ENCODE measurements at regions not wholly inside any gene's neighbourhood (a gene's known extent, or its start where the extent isn't known, plus 50 kb on each side); places are given as distances from the start of the nearest gene placed in this dataset.

DNA sequence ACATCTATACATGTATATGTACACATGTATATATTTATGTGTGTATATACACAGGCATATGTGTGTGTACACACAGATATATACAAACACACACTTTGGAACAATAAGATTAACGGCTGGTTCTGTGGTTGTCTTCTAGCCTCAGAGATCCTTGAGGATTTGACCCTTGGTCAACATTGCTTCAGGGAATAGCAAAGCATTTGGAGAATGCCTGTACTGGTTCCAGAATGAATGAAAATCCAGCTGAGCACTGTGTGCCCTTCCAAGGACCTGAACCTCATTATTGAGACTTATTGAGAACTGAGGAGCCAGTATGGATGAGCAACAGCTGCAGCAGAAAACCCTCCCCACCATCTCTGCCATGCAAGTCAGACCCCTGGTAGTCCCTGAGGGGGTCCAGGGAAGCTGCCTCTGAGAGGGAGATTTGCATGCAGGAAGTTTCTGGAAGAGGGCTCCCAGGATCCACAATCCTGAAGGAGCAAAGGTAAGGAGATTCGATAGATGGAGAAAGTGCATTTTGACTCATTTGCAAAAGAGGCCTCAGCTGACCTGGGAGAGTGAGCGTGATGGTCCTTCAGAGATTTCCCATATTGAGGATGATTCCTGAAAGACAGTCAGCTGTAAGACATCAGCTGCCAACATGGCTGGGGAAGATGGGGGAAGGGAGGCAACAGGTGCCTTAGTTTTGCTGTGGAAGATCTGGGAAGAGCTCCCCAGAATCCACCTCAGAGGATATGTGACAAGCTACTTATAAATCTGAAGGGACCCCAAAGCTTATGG lies 166.6 kb upstream of the NCKAP5 start:
- H3K23ac ChIP-seq (ENCODE audit: insufficient read length, low read depth, low read length) = no peak overlapping the region
- no peak overlapping the region for H4K5ac ChIP-seq (ENCODE audit: insufficient read length, low read depth, low read length)
- Mint-ChIP-seq H3K9me3 (peaks cover 0 to 3% of the 10 kb centered on the region in 2 experiments; a peak in 2 of 5 replicates), H3K36me3 (ENCODE audit: insufficient read depth in 1 of 3, low read depth in 3 of 3) (no peaks in the 10 kb centered on the region; a peak in 2 of 7 replicates), H3K4me1 (no peaks in the 10 kb centered on the region), H3K4me3 (no peak overlapping the region), H3K27ac (no peak overlapping the region), H3K27me3 (ENCODE audit: low read depth) (peaks cover 1% of the 10 kb centered on the region; the same call in 1 of the 2 replicates)
- no peak overlapping the region for H3K56ac ChIP-seq (ENCODE audit: insufficient read length, low read depth, low read length)
- no peaks in the 10 kb centered on the region for H3K79me1 ChIP-seq (ENCODE audit: insufficient read depth, low read depth, low read length, poor library complexity, severe bottlenecking)
- H3K9ac ChIP-seq (ENCODE audit: extremely low read depth, insufficient read length, low read length) = no peak overlapping the region
- H2BK12ac ChIP-seq (ENCODE audit: insufficient read length, low read depth, low read length) = no peak overlapping the region
- H3K79me2 ChIP-seq (ENCODE audit: insufficient read depth, low read length) = no peaks in the 10 kb centered on the region
- no peak overlapping the region for H3K4me2 ChIP-seq (ENCODE audit: insufficient read depth, insufficient read length, low read length)
- no peak overlapping the region for H3T11ph ChIP-seq (ENCODE audit: low read length)
- no peak overlapping the region for H2AK5ac ChIP-seq (ENCODE audit: insufficient read length, low read length)
- H2BK20ac ChIP-seq (ENCODE audit: low read depth, low read length, poor library complexity, severe bottlenecking) = no peak overlapping the region
- no peak overlapping the region for H4K91ac ChIP-seq (ENCODE audit: insufficient read length, low read depth, low read length)
- H3K23me2 ChIP-seq (ENCODE audit: insufficient read length, low read depth, low read length, poor library complexity, severe bottlenecking) = no peaks in the 10 kb centered on the region
- no peak for DNase-seq
- no peaks in the 10 kb centered on the region for H4K20me1 ChIP-seq (ENCODE audit: control insufficient read depth, insufficient read depth, insufficient read length)
- H2BK5ac ChIP-seq (ENCODE audit: insufficient read length, low read length) = no peak overlapping the region
- H4K8ac ChIP-seq (replicated peaks; ENCODE audit: insufficient read length, low read depth, low read length) = no peak overlapping the region
- no peak overlapping the region for H3K27ac ChIP-seq (ENCODE audit: insufficient read length, low read depth, low read length)
- H3K18ac ChIP-seq (ENCODE audit: insufficient read length, low read depth, low read length) = no peak overlapping the region
- H3K4ac ChIP-seq (ENCODE audit: low read depth, low read length) = no peak overlapping the region
- WGBS (ENCODE audit: extremely low coverage, insufficient read length, low lambda C conversion rate) = no CpG with 5 or more reads among the region's 3 CpGs
- TF ChIP-seq, protein P1, sequence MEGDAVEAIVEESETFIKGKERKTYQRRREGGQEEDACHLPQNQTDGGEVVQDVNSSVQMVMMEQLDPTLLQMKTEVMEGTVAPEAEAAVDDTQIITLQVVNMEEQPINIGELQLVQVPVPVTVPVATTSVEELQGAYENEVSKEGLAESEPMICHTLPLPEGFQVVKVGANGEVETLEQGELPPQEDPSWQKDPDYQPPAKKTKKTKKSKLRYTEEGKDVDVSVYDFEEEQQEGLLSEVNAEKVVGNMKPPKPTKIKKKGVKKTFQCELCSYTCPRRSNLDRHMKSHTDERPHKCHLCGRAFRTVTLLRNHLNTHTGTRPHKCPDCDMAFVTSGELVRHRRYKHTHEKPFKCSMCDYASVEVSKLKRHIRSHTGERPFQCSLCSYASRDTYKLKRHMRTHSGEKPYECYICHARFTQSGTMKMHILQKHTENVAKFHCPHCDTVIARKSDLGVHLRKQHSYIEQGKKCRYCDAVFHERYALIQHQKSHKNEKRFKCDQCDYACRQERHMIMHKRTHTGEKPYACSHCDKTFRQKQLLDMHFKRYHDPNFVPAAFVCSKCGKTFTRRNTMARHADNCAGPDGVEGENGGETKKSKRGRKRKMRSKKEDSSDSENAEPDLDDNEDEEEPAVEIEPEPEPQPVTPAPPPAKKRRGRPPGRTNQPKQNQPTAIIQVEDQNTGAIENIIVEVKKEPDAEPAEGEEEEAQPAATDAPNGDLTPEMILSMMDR (conservative IDR thresholded peaks at IDR 0.05) = no peak
- no peaks in the 10 kb centered on the region for H3K9me3 ChIP-seq (ENCODE audit: control insufficient read depth, low read depth, low read length)
- no peaks in the 10 kb centered on the region for H3K27me3 ChIP-seq (ENCODE audit: insufficient read depth, low read length)
- H2BK15ac ChIP-seq (ENCODE audit: low read depth, low read length) = no peak overlapping the region
- no peaks in the 10 kb centered on the region; the same call in none of the 2 replicates for H3K4me1 ChIP-seq (ENCODE audit: insufficient read depth, low read length)
- H2BK120ac ChIP-seq (ENCODE audit: low read depth, low read length, poor library complexity, severe bottlenecking) = no peak overlapping the region
- H3K14ac ChIP-seq (ENCODE audit: insufficient read depth, low read length) = no peak overlapping the region
- no peak overlapping the region for H2AFZ ChIP-seq (ENCODE audit: low read length)
